Sigmoid colon (tissue), 4 donors: ENCODE measurements at regions not wholly inside any gene's neighbourhood (a gene's known extent, or its start where the extent isn't known, plus 50 kb on each side); places are given as distances from the start of the nearest gene placed in this dataset.

Experiments used
- POLR2A ChIP-seq, 2 donors: fragments of 450-650 bp; IDR thresholded peaks; one replicate each; pipeline ENCODE4 v1.6.1; 2016; ENCODE audit warnings: antibody characterized with exemption in 2 of 2, mild to moderate bottlenecking in 2 of 2, moderate library complexity in 2 of 2
- POLR2AphosphoS5 ChIP-seq, 4 donors: sonication (generic); formaldehyde crosslinking; IDR thresholded peaks; one replicate each; pipeline ENCODE4 v1.6.1; 2017; ENCODE audit warnings: antibody characterized with exemption in 4 of 4
- TF ChIP-seq, protein P1 (sequence below), 4 experiments: fragments of 450-650 bp in 3 of 4; fragments of 200-600 bp in 1 of 4; IDR thresholded peaks; one replicate each; pipeline ENCODE4 v1.5.1; 2016 to 2019; ENCODE audit warnings: antibody characterized with exemption in 4 of 4, mild to moderate bottlenecking in 3 of 4, moderate library complexity in 2 of 4

DNA sequence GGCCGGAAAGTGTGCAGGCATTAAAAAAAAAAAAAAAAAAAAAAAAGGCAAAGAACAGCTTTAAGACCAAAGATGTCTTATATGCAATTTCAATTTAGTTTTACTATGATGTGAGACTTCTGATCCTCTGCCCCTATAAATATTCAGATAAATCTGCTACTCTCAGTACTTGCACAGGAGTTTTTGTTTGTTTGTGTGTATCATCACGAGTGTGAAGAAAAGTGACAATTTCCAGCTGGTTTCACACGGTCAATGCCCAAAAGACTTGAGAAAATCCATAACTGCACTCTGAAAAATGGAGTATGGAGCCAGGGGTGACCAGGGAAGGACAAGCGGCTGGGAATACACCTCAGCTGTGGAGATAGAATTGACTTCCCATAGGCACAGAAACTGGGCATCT is 757.7 kb downstream of the C6orf118 start:
- TF ChIP-seq POLR2AphosphoS5 (IDR thresholded peaks at IDR 0.05) (no peak), POLR2A (IDR thresholded peaks at IDR 0.05) (no peak)
- TF ChIP-seq, protein P1, sequence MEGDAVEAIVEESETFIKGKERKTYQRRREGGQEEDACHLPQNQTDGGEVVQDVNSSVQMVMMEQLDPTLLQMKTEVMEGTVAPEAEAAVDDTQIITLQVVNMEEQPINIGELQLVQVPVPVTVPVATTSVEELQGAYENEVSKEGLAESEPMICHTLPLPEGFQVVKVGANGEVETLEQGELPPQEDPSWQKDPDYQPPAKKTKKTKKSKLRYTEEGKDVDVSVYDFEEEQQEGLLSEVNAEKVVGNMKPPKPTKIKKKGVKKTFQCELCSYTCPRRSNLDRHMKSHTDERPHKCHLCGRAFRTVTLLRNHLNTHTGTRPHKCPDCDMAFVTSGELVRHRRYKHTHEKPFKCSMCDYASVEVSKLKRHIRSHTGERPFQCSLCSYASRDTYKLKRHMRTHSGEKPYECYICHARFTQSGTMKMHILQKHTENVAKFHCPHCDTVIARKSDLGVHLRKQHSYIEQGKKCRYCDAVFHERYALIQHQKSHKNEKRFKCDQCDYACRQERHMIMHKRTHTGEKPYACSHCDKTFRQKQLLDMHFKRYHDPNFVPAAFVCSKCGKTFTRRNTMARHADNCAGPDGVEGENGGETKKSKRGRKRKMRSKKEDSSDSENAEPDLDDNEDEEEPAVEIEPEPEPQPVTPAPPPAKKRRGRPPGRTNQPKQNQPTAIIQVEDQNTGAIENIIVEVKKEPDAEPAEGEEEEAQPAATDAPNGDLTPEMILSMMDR (IDR thresholded peaks at IDR 0.05), result no peak
